ENCODE measurements at regions not wholly inside any gene's neighbourhood (a gene's known extent, or its start where the extent isn't known, plus 50 kb on each side); places are given as distances from the start of the nearest gene placed in this dataset.

- DNase-seq, result no peak
Measured at GRCh38 chr16:74030000-74030706, 266.5 kb upstream of the PSMD7 start.

DNA sequence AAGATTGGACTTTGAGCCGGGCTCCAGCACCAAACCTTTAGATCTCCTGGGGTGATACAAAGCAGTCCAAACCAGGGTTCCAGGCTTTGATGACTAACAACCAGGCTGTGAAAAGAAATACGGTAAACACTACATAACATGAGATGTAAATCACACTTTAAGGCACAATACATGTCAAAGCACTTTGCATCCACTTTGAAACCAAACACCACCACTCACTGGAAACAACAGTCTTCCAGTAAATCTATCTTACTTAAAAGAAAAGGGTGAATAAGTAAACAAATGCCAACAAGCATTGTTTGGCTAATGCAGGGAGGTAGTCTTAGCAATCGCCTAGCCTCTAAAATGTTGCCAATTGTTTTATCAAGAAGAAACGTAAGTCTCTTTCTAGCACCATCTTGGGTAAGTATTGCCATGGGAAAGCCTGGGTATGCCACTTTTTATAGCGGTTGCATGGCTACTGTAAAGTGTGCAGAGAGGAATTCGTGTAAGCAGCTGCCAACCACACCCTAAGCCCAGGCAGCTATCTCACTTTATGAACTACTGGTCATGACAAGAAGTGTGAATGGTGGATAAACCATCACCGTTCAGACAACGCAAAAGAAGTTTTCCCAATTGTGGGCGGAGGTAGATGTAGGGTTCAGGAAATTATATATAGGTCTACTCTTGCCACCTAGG lies 267.4 kb upstream of the PSMD7 start:
- DNase-seq, result no peak

GRCh38 chr16:74026373-74027281 lies 270.0 kb upstream of the PSMD7 start:
- DNase-seq, result no peak

DNA sequence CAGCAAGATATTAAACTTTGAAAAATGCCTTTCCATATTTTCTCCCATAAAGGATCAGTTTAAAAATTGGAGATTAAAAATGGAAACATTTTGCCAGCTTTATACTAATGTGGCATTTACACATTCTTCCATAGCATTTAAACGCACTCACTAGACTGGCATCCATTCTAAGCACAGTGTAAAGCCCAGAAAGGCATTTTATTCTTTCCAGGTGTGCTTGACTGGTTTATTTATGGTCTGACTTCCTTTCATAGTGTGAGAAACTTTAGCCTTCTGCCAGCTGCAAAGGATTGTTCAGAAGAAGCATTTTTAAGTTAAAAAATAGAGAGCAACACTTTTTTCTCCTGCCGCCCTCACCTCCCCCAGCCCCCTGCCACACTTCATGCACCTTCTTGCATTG lies 271.7 kb upstream of the PSMD7 start:
- DNase-seq, result no peak

- DNase-seq, result no peak
Measured at GRCh38 chr16:74020095-74020670, 276.4 kb upstream of the PSMD7 start.

DNA sequence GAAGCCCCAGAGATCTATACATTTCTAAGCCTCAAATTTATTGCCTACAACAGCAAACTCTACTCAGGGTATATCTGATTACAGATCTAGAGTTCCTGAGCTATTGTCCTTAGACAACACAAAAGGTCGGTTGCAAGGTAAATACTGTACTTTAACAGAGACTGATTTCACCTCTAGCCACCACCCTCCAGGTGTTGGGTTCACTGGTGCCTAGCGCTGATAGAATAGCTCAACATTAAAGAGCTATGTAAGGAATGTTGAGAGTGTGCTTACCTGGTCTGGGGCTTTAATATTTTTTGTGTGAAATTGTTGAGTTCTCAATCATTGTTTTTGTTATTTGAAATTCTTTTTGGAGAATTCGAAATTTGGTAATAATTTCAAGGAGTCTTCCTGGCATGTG lies 277.0 kb upstream of the PSMD7 start:
- DNase-seq, result no peak

- no peak for DNase-seq
Measured at GRCh38 chr16:74015953-74016352, 280.7 kb upstream of the PSMD7 start.

GRCh38 chr16:73998707-73999106 lies 297.9 kb upstream of the PSMD7 start:
- no peak for DNase-seq

DNA sequence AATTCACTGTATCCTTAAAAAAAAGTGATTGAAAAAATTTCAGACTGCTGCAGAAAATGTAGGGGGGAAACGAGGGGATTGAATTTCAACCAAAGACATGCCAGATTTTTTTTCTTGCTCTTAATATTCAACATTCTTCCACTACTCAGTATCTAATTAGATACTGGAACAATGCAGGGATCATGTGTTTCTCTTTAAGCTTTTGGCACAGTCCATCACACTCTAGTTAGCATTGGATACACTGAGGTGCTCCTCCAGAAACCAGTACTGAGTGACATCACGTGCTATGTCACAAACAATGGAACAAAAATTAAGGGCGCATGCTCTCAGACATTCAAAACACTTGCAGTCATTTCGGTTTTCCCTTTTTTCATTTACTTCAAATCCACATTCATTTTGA lies 298.6 kb upstream of the PSMD7 start:
- DNase-seq, result no peak

DNA sequence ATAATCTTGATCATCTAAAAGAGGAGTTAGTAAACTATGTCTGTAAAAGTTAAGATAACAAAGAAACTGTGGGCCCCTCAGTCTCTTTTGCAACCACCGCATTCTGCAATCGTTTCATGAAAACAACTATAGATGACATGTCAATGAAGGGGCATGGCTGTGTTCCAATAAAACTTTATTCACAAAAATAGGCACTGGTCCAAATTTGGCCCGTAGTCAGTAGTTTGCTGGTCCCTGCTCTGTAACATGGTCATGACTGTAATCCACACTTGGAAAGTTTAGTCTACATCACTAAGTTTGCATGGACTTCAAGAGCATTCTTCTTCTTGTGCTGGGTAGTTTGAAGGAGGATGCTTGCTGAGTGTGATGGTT lies 299.3 kb upstream of the PSMD7 start:
- DNase-seq, result no peak

DNA sequence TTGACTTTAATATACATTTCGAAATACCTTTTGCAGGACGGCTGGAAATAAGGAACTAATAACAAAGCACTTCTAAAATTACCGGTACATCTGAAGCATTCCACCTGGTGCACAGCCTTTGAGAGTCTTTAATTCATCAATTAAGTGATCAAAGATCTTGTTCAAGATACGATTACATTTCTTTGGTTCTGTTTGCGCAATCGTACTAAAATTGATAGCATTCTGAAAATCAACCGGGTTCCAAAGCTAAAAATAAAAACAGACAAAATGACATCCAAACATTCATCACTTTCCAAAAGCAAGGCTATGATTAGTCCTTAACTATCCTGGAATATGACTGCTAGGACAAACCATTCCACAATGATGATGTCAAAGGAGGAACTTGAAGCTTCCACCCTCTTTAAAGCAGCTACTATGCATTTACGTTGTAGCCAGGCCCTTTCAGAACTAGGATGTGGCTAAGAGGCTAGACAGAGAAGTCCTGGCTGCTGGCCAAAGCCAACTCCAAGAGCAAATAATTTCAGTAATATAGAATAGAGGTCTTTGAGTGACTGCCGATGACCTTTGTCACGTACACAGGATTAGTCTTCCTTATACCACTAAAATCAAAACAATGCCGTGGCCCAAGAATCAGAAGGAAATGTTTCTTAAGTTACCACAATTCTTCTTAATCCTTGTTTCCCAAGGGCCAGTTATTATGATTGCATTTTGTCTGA lies 299.8 kb upstream of the PSMD7 start:
- no peak for DNase-seq

DNA sequence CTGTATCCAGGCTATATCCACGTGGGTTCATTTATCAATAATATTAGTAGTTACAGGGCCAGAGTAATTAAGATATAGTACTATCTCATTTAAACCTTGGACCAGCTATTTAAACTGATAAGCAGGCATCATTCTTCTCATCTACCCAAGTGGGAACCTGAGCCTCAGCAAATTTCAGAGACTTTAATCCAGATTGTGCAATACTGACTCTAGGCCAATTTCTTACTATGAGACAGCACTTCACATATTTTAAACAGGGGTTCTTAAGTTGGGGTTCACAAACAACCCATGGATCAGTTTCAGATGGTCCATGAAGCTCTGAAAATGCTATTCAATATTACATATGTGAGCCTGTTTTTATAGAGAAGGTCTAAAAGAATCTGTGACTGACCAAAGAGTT lies 302.7 kb upstream of the PSMD7 start:
- no peak for DNase-seq

- no peak for DNase-seq
Measured at GRCh38 chr16:73978407-73978784, 318.2 kb upstream of the PSMD7 start.

DNA sequence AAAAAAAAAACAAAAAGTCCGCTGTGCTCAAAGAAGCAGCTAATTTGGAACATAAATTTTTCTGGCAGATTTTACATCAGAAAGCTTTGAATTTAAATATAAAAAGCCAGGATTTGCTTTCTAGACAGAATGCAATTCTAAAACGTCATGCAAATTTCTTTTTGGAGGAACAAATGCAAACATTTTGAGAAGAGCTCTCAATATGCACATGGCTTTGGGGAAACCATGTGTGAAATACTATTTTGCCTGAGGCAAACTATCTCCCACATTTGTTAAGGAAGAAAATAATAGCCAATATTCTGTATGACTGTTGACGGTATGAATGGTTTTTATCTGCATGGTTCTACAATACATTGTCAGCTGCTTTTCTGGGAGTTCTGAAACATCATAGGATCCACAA lies 320.0 kb upstream of the PSMD7 start:
- DNase-seq, result no peak

- no peak for DNase-seq
Measured at GRCh38 chr16:73973174-73973573, 323.4 kb upstream of the PSMD7 start.

DNA sequence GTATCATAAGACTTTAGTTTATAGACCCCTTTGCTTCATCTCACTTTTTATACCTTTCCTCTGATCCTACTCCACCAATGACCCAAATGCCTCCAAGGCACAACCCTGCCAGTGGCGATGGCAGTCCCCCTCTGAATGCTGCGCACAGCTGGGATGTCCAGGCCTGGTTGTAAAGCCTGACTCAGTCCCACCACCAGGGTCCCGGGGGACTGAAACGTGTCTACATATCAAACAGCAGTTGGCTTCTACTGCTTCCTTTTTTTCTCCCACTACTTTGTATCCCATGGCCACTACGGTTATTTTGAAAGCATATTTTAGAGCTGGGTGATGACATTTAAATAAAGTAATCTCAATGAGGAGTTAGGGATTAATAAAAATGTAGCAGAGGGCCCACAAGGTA lies 329.8 kb upstream of the PSMD7 start:
- DNase-seq, result no peak

DNA sequence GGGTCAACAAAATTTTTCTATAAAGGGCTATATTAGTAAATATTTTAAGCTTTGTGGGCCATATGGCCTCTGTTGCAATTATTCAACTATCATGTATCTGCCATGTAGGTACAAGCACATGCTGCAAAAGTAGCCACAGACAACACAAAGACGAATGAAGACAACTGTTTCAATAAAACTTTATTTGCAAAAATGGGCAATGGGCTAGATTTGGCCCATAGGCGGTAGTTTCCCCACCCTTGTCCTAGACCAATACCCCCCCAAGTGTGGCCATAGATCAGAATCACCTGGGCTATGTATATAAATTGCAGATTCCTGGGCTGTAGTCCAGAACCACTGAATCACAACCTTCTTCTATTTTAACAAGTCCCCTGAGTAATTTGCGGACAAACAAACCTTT lies 331.0 kb upstream of the PSMD7 start:
- no peak for DNase-seq

DNA sequence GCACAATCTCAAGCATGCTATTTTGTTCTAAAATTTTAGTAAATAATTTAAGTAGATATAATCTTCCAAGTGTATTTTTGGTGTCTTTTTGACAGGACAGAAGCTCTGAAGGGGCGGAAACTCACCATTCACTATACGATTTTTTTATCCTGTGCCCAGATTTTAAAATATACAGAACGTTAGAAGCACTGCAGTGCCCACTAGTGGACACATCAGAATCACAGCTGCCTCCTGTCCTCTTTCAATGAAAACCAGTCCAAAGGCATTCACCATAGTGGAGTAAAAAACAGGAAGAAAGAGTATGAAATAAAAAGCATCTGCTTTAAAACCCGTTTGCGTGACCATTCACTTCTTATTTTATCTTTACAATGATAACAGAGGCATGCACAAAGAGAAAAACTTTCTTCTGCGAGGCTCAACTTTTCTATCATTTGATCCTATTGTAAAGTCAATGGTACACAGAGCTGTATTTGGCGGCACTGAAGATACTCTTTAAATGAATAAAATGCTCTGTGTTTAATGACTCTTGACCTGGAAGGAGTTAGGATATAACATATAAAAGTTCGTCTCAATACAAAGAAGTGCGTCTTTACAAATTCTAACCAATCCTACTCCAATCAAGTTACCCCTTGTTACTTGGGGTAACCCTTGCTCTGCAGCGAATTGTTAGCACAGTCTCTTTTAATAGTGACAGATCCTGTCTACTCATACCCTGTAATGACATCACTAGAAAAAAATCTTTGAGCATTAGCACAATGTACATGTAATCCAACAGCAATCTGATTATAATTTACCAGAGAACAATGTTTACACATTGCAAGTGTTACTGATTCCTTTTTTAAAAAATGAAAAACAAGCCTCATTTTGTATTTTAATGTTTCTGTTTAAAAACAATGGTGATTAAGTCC lies 339.8 kb upstream of the PSMD7 start:
- peak; percentile 10 for DNase-seq

DNA sequence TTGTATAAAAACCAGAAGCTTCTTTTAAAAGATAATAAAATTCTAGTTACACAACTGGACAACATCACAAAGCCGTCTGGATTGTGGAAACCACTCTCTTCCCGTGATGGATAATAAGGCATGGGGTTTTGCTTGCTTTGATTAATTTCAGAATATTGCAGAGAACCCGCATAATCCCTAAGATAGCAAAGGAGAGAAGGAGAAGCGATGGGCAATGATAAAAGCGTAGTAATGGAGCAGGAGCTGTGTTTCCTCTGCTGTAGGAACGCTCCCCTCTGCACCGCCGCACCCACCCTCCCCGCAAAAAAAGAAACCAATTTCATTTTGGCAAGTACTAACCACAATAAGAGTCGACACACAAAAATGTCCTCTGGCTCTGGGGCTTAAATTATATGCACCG lies 340.9 kb upstream of the PSMD7 start:
- no peak for DNase-seq

GRCh38 chr16:73955255-73955654 lies 341.4 kb upstream of the PSMD7 start:
- DNase-seq, result no peak

GRCh38 chr16:73951481-73951880 lies 345.1 kb upstream of the PSMD7 start:
- DNase-seq, result no peak
